PC-3 (cell line): ENCODE measurements at regions not wholly inside any gene's neighbourhood (a gene's known extent, or its start where the extent isn't known, plus 50 kb on each side); places are given as distances from the start of the nearest gene placed in this dataset.
A peak's percentile ranks its signal among the peaks of the same experiment; 100 is the strongest.

ENCODE experiments used
- ATAC-seq: fragments of 200-7000 bp; cut with Tn5 transposase; 2 replicates; pipeline ENCODE4 v1.9.1; 2020; ENCODE audit warnings: mild to moderate bottlenecking, moderate library complexity
- BruUV-seq: library from RNA; stranded (reverse); fragments of 400-500 nt; replicated peaks from 2 replicates; lab custom pipeline; 2021; lab: Mats Ljungman, UMichigan
- CTCF ChIA-PET: fragments of 300-600 bp; sonication (Branson Sonifier 250); formaldehyde crosslinking; loops from one replicate; lab custom pipeline; 2022; ENCODE audit warnings: antibody characterized with exemption; lab: Charles Lee
- POLR2A ChIA-PET: fragments of 300-600 bp; sonication (Branson Sonifier 250); formaldehyde crosslinking; loops from one replicate; lab custom pipeline; 2022; ENCODE audit warnings: antibody characterized with exemption; ENCODE audit not compliant: unreplicated experiment; lab: Charles Lee
- DNase-seq: peaks from one replicate; pipeline ENCODE4 v3.0.0-alpha.2; 2015
- H2AFZ ChIP-seq: fragments of 300-600 bp; sonication (generic); 2 replicates; pipeline ENCODE4 v1.6.0; 2016; ENCODE audit warnings: antibody characterized with exemption, low read length
- H3F3A ChIP-seq: fragments of 300-600 bp; sonication (generic); one replicate; pipeline ENCODE4 v1.6.0; 2017; ENCODE audit warnings: antibody characterized with exemption, low read length, control low read depth, mild to moderate bottlenecking; ENCODE audit not compliant: unreplicated experiment
- H3K27ac ChIP-seq: fragments of 300-600 bp; sonication (generic); 2 replicates; pipeline ENCODE4 v1.5.1; 2016; ENCODE audit warnings: mild to moderate bottlenecking, low read length
- H3K27me3 ChIP-seq: fragments of 300-600 bp; sonication (generic); 2 replicates; pipeline ENCODE4 v1.6.1; 2016; ENCODE audit warnings: low read length, mixed read lengths
- H3K36me3 ChIP-seq: fragments of 300-600 bp; sonication (generic); 2 replicates; pipeline ENCODE4 v1.6.1; 2016; ENCODE audit warnings: low read depth, mixed run types, low read length, mixed read lengths
- H3K4me1 ChIP-seq: fragments of 300-600 bp; sonication (generic); 2 replicates; pipeline ENCODE4 v1.5.1; 2016; ENCODE audit warnings: low read length; ENCODE audit not compliant: insufficient read depth
- H3K4me2 ChIP-seq: fragments of 300-600 bp; sonication (generic); 2 replicates; pipeline ENCODE4 v1.6.0; 2016; ENCODE audit warnings: low read length
- H3K4me3 ChIP-seq: fragments of 300-600 bp; sonication (generic); 2 replicates; pipeline ENCODE4 v1.5.1; 2016; ENCODE audit warnings: mild to moderate bottlenecking, low read length, mixed read lengths
- H3K79me2 ChIP-seq: fragments of 300-600 bp; sonication (generic); 2 replicates; pipeline ENCODE4 v1.6.1; 2017; ENCODE audit warnings: low read length, mixed read lengths
- H3K9ac ChIP-seq: fragments of 300-600 bp; sonication (generic); 2 replicates; pipeline ENCODE4 v1.6.0; 2016; ENCODE audit warnings: mild to moderate bottlenecking, low read length
- H3K9me2 ChIP-seq: fragments of 300-600 bp; sonication (generic); replicated peaks from 2 replicates; pipeline ENCODE4 v1.6.1; 2016; ENCODE audit warnings: mixed run types, low read length, mixed read lengths
- H3K9me3 ChIP-seq: fragments of 300-600 bp; sonication (generic); 2 replicates; pipeline ENCODE4 v1.6.1; 2016; ENCODE audit warnings: low read length, mixed read lengths
- H4K20me1 ChIP-seq: fragments of 300-600 bp; sonication (generic); 2 replicates; pipeline ENCODE4 v1.6.1; 2016; ENCODE audit warnings: low read length, mixed read lengths
- EZH2 ChIP-seq: fragments of 300-600 bp; sonication (generic); IDR thresholded peaks from one replicate; pipeline ENCODE4 v1.6.1; 2017; ENCODE audit warnings: antibody characterized with exemption, mild to moderate bottlenecking, low read length; ENCODE audit not compliant: unreplicated experiment
- EZH2phosphoT487 ChIP-seq: fragments of 300-600 bp; sonication (generic); IDR thresholded peaks from 2 replicates; pipeline ENCODE4 v1.6.1; 2018; ENCODE audit warnings: mild to moderate bottlenecking, antibody characterized with exemption, low read length, borderline replicate concordance
- intact Hi-C: fragments of 100-400 bp; cut with micrococcal nuclease; formaldehyde crosslinking; loops from 2 replicates; pipeline ENCODE4 v1.9.0; 2023
- TF ChIP-seq, protein P1 (sequence below): fragments of 300-600 bp; sonication (generic); conservative IDR thresholded peaks from 2 replicates; pipeline ENCODE4 v1.5.1; 2017; ENCODE audit warnings: antibody characterized with exemption, low read depth, mild to moderate bottlenecking, low read length

DNA sequence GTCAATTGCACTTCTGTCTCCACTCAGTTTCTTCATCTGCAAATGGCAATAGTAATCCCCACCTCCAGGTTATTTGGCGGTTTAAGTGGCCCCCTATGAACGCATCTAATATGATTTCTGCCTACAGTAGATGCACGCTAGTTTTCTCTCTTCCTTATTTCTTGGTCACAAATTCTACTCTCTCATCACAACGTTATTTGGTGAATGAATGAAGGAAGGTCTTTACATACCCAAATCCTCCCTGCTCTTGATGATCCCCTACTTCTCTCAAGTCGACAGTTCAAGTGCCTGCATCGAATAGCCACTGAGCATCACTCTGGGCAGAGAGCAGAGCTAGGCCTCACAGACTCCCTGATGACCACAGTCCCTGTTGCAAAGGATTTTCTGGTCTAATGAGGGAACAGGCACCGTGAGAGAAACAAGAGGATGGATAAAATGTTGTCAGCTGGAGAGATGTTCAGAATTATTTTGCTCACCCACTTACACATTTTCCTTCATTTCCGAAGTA is 181.2 kb upstream of the SMAD3 start:
- CTCF ChIA-PET: interaction anchor here (0.8 to 1.0 kb wide), 2 partner anchors 82 to 686 kb away, joined by 5 to 6 read pairs; no protein-coding TSS in a partner anchor
- BruUV-seq: no TSS peak
- POLR2A ChIA-PET: no interaction called here
- Histone ChIP-seq H3K27me3 (no peaks in the 10 kb centered on the region), H3K9ac (no peak overlapping the region), H3K79me2 (no peaks in the 10 kb centered on the region), H3K9me3 (no peaks in the 10 kb centered on the region), H3K4me1 (peaks cover 38% of the 10 kb centered on the region), H3F3A (no peaks in the 10 kb centered on the region), H2AFZ (no peak overlapping the region), H3K27ac (peak overlapping the region; percentile 71), H3K36me3 (no peaks in the 10 kb centered on the region), H3K4me3 (no peak overlapping the region), H3K9me2 (no peaks in the 10 kb centered on the region), H3K4me2 (peak overlapping the region; percentile 35), H4K20me1 (no peaks in the 10 kb centered on the region)
- TF ChIP-seq EZH2 (no peak), EZH2phosphoT487 (no peak)
- TF ChIP-seq, protein P1, sequence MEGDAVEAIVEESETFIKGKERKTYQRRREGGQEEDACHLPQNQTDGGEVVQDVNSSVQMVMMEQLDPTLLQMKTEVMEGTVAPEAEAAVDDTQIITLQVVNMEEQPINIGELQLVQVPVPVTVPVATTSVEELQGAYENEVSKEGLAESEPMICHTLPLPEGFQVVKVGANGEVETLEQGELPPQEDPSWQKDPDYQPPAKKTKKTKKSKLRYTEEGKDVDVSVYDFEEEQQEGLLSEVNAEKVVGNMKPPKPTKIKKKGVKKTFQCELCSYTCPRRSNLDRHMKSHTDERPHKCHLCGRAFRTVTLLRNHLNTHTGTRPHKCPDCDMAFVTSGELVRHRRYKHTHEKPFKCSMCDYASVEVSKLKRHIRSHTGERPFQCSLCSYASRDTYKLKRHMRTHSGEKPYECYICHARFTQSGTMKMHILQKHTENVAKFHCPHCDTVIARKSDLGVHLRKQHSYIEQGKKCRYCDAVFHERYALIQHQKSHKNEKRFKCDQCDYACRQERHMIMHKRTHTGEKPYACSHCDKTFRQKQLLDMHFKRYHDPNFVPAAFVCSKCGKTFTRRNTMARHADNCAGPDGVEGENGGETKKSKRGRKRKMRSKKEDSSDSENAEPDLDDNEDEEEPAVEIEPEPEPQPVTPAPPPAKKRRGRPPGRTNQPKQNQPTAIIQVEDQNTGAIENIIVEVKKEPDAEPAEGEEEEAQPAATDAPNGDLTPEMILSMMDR: no peak
- no peak for ATAC-seq
- intact Hi-C loops: no loop called here
- no peak for DNase-seq

DNA sequence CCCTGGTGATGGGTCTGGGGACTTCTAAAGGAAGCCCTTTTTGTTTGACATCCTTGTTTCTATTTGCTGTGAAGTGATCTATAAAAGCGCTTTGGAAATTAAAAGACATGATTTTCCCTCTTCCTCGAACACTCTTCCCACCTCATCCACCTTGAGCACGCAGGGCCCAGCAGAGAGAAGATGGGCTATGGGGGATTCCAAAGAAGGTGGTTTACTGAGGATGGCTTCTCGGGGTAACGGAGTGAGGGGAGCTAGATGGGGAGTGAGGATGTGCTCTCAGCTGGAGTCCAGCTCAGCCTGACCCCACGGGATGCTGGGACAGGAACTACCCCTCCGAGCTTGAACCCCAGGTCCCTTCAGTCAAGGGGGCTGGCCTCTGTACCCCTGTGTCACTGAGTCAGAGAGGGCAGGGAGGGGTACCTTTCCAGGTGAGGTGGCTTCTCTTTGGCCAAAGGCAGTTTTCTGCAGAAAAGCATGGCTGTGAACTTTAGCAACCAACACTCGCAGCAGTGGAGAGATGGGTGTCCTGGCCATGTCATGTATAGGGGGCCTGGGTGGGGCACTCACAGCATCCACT is 180.7 kb upstream of the SMAD3 start:
- Histone ChIP-seq H3K79me2 (no peaks in the 10 kb centered on the region), H3K9me2 (no peaks in the 10 kb centered on the region), H3K27ac (no peak overlapping the region), H3K27me3 (no peaks in the 10 kb centered on the region), H3K4me2 (no peak overlapping the region), H3K9ac (no peak overlapping the region), H3K4me1 (peaks cover 38% of the 10 kb centered on the region), H3F3A (no peaks in the 10 kb centered on the region), H4K20me1 (no peaks in the 10 kb centered on the region), H3K4me3 (no peak overlapping the region), H2AFZ (no peak overlapping the region), H3K9me3 (no peaks in the 10 kb centered on the region), H3K36me3 (no peaks in the 10 kb centered on the region)
- TF ChIP-seq EZH2 (no peak), EZH2phosphoT487 (no peak)
- TF ChIP-seq, protein P1: no peak
- ChIA-PET CTCF (no interaction called here), POLR2A (no interaction called here)
- no peak for DNase-seq
- BruUV-seq: no TSS peak
- no peak for ATAC-seq
- intact Hi-C loops: no loop called here

DNA sequence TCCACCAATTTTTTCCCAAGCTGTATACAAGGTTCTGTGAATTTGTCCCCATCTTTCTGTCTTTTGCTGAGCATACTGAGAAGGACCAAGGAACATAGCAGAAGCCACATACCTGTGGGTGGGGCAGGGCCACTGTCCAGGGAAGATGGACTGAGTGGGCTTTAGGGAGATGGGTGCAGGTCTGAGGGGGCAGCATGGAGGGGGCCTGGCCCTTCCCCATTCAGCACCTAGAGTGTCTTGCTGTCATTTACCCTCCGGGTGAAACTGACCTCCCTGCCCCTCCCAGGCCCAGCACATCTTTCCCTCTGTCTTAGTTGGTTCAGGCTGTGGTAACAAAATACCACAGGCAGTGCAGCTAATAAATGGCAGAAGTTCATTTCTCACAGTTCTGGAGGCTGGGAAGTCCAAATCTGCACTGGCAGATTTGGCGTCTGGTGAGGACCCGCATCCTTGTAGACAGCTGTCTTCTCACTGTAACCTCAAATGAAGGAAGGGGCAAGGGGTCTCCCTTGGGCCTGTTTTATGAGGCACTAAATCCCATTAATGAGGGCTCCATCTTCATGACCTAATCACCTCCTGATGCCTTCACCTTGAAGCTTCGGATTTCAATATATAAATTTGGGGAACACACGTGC is 180.0 kb upstream of the SMAD3 start:
- ChIA-PET POLR2A (no interaction called here), CTCF (no interaction called here)
- DNase-seq: no peak
- no peaks in the 10 kb centered on the region for H3K36me3 ChIP-seq
- BruUV-seq: no TSS peak
- H3K4me2 ChIP-seq: no peak overlapping the region
- TF ChIP-seq, protein P1: no peak
- TF ChIP-seq EZH2phosphoT487: no peak
- no peak for TF ChIP-seq EZH2
- no peak overlapping the region for H3K27ac ChIP-seq
- H3F3A ChIP-seq: no peaks in the 10 kb centered on the region
- no peak overlapping the region for H3K9ac ChIP-seq
- no peaks in the 10 kb centered on the region for H3K9me3 ChIP-seq
- H3K9me2 ChIP-seq: no peaks in the 10 kb centered on the region
- H3K4me3 ChIP-seq: no peak overlapping the region
- no peak for ATAC-seq
- H4K20me1 ChIP-seq: no peaks in the 10 kb centered on the region
- H3K27me3 ChIP-seq: no peaks in the 10 kb centered on the region
- no peaks in the 10 kb centered on the region for H3K79me2 ChIP-seq
- intact Hi-C loops: no loop called here
- no peak overlapping the region for H2AFZ ChIP-seq
- peaks cover 38% of the 10 kb centered on the region for H3K4me1 ChIP-seq
